Stomach (tissue), 4 donors: ENCODE measurements at regions not wholly inside any gene's neighbourhood (a gene's known extent, or its start where the extent isn't known, plus 50 kb on each side); places are given as distances from the start of the nearest gene placed in this dataset.

ENCODE experiments used
- EP300 ChIP-seq: sonication (generic); formaldehyde crosslinking; IDR thresholded peaks from one replicate; pipeline ENCODE4 v1.6.1; 2017; ENCODE audit warnings: antibody characterized with exemption
- POLR2A ChIP-seq, 4 donors: fragments of 450-650 bp; IDR thresholded peaks; one replicate each; pipeline ENCODE4 v1.6.1; 2016; ENCODE audit warnings: antibody characterized with exemption in 4 of 4, control low read depth in 2 of 4, mild to moderate bottlenecking in 1 of 4, moderate library complexity in 1 of 4
- TF ChIP-seq, protein P1 (sequence below), 7 experiments: fragments of 450-650 bp in 4 of 7; fragments of 200-600 bp in 3 of 7; sonication (generic) in 3 of 7; IDR thresholded peaks; one replicate each; pipeline ENCODE4 v1.5.1; 2016 to 2019; ENCODE audit warnings: antibody characterized with exemption in 7 of 7, control low read depth in 2 of 7, mild to moderate bottlenecking in 1 of 7

- TF ChIP-seq POLR2A (IDR thresholded peaks at IDR 0.05) = no peak
- TF ChIP-seq EP300 = no peak
- TF ChIP-seq, protein P1, sequence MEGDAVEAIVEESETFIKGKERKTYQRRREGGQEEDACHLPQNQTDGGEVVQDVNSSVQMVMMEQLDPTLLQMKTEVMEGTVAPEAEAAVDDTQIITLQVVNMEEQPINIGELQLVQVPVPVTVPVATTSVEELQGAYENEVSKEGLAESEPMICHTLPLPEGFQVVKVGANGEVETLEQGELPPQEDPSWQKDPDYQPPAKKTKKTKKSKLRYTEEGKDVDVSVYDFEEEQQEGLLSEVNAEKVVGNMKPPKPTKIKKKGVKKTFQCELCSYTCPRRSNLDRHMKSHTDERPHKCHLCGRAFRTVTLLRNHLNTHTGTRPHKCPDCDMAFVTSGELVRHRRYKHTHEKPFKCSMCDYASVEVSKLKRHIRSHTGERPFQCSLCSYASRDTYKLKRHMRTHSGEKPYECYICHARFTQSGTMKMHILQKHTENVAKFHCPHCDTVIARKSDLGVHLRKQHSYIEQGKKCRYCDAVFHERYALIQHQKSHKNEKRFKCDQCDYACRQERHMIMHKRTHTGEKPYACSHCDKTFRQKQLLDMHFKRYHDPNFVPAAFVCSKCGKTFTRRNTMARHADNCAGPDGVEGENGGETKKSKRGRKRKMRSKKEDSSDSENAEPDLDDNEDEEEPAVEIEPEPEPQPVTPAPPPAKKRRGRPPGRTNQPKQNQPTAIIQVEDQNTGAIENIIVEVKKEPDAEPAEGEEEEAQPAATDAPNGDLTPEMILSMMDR (IDR thresholded peaks at IDR 0.05) = no peak
These were observed 482.6 kb downstream of the RFC3 start for GRCh38 chr13:34300559-34300958.
